Medulla oblongata (tissue), 1 donor: ENCODE measurements at regions not wholly inside any gene's neighbourhood (a gene's known extent, or its start where the extent isn't known, plus 50 kb on each side); places are given as distances from the start of the nearest gene placed in this dataset.

Experiments used
- DNase-seq: peaks from one replicate; pipeline ENCODE4 v3.0.0-alpha.2; 2015; ENCODE audit errors: extremely low spot score

DNA sequence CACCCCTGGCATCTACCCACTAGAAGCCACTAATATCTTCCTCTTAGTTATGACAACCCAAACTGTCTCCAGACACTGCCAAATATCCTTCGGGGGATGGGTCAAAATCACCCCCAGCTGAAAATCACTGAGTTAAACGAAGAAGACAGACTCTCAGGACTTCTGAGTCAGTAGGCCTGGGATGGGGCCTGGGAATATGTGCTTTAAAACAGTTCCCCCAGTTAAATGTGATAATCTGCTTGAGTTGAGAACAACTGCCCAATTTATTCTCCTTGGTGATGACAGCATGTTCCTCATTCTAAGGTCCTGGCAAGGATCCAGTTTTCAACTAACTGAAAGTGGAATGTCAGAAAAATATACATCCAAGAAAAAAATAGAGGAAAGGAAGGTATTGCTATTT, 52.4 kb downstream of the CBLL2 start:
- DNase-seq, result no peak

- DNase-seq, result no peak
These were observed 57.1 kb downstream of the CBLL2 start for GRCh38 chrX:22329783-22330182.

- DNase-seq, result no peak
These were observed 66.0 kb downstream of the CBLL2 start for GRCh38 chrX:22338740-22339139.

DNA sequence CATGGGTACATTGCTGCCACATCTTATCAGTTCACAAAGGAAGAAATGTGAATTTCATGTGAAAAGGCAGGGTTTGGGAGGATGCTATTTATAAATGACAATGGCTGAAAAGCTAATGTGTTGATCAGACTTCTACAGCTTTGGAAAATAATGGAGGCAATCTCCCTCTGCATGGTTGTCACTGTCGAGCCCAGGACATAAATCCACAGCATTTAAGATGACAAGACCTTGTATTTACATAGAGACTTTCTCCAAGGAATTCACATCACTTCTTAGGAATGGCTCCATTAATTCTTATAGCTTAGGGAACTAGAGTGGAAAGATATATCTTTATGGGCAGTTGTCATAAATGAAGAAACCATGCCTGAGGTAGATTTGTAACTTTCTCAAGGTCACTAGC, 66.7 kb downstream of the CBLL2 start:
- DNase-seq, result no peak

DNA sequence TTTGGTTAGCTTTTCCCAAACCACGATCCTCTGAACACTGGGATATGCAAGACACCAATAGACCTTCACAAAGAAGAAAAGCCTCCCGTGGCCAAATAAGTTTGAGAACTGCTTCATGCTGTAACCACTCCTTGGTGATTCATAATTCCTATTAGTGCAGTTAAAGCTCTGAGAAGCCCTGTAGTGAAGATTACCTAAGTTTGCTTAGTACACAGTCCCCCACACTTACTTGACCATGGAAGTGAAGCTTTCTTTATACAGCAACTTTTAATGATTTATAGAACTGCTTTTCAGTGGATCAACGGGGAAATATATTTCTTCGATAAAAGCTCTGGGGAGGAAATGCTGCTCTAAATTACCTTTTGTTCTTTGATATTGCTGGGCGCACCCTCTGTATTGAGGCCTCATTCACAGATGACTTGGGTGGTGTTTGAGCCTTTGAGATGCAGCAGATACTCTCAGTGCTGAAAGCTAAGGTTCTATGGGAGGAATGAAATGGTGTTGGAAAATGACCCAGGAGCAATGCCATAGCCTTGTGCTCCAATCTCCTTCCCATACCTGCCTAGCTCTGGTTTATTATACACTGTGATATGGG, 67.4 kb downstream of the CBLL2 start:
- DNase-seq, result no peak

DNA sequence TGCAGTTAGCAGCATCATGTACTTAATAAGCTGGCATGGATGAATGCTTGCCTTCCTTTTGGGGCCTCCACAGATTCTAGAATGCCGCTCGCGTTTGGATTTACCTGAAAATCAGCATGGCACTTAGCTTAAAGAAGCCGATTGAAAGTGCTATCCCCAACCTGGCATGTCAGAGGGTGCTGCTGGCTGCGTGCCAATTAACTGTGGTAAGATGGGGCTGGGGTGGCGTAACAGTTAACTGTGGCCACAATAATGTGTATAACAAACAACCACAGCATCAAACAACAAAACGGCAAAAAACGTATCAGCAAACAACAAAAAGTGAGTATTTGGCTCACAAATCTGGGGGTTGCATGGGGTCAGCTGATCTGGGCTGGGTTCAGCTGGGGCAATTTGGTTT, 70.5 kb downstream of the CBLL2 start:
- no peak for DNase-seq

DNA sequence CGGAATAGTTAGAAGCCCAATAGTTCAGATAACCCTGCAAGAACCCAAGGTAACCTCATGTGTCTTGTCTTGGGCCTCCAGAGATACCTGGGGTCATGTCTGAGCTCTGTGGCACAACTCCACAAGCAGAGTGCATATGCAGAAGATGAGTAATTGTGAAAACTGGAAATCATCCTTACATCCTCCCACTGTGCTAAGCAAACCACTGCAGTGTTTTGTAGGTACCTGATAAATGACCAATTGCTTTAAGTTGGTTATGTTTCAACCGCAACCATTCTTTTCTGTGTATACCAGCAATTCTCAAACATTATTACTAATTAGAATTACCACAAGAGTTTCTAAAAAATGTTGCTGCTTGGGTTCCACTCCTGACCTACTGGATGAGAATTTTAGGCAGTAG, 73.2 kb downstream of the CBLL2 start:
- DNase-seq, result no peak

- DNase-seq, result no peak
These were observed 74.8 kb downstream of the CBLL2 start for GRCh38 chrX:22347491-22347890.

DNA sequence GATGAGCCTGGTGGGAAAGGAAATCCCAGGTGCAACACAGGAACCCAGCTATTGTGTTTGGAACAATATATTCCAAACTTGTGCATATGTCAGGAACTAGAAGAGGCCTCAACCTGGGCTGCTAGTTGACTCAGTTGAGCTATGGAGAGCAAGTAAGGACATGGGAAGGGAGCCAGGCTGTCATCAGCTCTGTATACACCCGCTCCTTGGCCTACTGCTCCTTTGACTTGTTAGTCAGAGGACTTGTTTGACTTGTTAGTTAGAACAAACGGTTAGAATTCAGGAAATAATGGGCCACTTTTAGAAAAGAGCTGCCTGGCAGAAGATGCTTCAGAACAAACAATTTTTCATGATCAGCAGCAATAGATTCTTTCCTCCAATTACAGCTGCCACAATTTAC, 76.4 kb downstream of the CBLL2 start:
- no peak for DNase-seq

GRCh38 chrX:22351076-22351475, 78.4 kb downstream of the CBLL2 start:
- no peak for DNase-seq

GRCh38 chrX:22351966-22352365, 79.3 kb downstream of the CBLL2 start:
- no peak for DNase-seq

GRCh38 chrX:22357621-22358020, 84.9 kb downstream of the CBLL2 start:
- no peak for DNase-seq

DNA sequence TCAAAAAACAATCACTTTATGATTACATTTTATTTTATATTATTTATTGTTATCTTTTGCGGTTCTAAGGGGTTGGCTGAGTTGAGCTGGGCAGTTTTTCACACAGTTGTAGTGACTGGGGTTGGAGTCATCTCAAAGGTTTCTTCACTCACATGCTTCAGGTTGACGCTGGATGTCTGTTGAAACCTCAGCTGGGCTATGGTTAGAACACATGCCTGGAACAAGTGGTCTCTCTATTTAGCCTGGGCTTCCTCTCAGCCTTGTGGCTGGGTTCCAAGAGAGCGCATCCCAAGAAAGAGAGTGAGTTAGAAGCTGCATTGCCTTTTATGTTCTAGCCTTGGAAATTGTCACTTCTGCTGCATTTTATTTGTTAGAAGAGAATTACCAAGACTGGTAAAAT, 87.4 kb downstream of the CBLL2 start:
- peak; percentile 16 for DNase-seq

DNA sequence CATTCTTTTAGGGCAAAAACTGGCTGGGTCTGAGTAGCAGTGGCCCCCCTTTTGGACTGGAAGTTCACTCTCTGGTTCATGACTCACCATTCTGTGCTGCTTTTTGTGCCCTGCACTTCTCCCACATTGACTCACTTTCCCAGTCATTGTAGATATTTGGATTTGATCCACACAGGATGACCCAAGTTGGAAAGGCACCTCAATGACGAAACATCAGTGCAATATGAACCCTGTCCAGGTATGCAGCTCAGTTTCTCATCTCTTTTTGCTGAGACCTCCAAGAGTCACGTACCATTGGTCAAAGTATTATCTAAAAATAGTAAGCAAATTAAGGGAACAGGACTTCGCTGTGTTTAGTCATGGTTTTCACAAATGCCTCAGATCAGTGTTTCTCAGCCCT, 92.7 kb downstream of the CBLL2 start:
- no peak for DNase-seq

GRCh38 chrX:22366166-22366702, 93.5 kb downstream of the CBLL2 start:
- no peak for DNase-seq

DNA sequence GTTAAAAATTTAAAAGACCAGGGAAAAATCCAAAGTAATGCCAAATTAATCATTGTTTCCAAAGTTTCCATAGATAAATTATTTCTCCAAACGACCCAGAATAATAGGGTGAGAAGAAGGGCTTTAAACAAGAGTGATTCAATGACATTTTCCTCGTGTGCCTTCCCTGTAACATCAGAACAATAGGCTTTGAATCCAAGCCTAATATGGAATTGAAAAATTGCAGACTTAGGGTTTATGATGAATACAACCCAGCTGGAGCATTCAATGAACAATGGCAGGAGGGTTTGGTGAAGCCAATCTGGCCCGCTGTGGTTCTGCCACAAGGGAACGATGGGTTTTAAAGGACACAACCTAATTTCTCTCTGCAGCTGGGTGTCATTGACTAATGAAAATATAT, 94.2 kb downstream of the CBLL2 start:
- no peak for DNase-seq

DNA sequence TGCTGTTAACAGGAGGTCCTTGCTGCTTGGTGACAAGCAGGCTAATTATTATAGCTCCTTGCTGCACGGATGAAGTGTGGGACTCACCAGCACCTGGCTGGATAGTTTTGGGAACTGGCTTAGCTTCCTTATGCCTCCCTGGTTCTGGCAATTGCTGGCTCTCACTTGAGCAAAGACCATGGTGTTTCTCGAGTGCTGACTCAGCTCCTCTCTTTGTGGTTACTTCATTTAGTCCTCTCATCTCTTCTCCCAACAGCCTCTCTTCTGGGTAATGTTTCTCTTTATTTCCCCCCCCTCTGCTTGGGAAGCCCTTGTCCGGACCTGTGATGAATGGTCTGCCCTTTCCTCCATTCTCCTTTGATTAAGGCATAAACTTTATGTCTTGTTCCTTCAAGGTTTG, 100.4 kb downstream of the CBLL2 start:
- DNase-seq, result no peak

GRCh38 chrX:22373766-22374165, 101.1 kb downstream of the CBLL2 start:
- no peak for DNase-seq

GRCh38 chrX:22376369-22376768, 103.7 kb downstream of the CBLL2 start:
- no peak for DNase-seq

DNA sequence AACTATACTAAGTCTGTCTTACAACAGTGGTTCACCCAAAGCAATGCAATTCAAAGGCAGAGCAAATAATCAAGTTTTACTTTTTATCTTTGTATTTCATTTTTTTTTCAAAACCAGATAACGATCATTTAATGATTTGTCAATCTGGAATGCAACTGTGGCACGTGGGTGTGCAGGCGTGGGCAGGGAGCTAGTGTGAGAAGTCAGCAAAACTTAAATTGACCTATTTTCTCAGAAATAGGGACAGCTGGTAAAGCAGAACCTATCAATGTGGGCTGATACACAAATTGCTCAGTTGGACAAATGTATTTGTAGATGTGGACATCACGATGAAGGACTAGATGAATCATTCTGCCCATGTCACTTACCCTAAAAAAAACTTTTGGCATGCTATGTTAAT, 105.6 kb downstream of the CBLL2 start:
- DNase-seq, result no peak

DNA sequence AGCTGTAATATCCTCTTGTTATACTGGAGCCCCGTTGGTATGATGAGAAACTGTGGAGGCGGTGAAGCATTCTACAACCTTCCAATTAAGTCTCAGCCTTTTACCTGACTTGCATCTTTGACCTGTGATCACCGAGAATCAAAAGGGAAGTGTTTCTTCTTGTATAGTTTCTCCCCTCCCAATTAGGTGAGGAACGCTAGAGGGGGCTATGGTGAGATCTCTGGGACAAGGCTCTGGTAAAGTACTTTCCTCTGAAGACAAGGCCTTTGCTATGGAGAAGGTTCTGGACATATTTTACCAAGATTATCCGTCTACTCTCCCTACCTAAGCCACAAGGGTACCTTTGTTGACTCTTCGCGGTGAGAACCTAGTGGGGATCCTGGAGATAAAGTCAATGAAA, 111.3 kb downstream of the CBLL2 start:
- no peak for DNase-seq

- DNase-seq, result no peak
These were observed 117.0 kb downstream of the CBLL2 start for GRCh38 chrX:22389556-22390179.

DNA sequence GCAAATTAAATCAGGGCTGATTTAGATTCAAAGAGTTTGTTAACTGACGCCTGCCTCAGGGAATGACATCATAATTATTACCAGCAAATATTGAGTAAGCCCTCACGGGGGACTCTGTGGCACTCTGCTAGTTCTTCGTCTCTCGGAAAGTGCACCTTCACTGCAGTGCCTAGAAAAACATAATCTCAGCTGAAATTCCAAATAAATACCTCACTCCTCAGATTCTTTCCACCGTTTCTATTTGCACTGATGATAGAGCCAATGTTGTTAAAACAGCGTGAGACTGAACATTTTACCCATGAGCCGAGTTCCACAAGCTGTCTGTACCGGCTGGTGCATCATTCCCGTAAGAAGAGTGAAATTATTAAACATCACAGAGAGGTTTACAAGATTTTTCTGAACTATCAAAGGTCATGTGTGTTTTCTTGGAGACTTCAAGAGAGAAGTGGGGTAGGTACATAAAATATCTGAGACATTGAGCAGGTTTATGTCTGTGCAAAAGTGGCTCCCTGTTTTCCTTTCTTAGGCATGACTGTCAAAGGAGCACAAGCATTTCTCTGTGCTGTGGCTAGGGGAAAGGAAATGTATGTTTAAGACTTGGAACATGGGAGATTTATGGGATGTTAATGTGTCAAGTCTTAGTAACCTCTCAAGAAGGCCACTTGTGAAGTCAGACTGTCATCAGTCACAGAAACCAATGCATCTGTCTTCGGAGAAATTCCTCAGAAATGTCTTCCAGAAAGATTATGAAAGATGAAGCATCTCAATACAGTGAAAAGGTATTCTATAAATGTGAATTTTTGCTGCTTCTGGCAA, 119.6 kb downstream of the CBLL2 start:
- no peak for DNase-seq
